GM19035 (cell line): ENCODE measurements at regions not wholly inside any gene's neighbourhood (a gene's known extent, or its start where the extent isn't known, plus 50 kb on each side); places are given as distances from the start of the nearest gene placed in this dataset.

Experiments
- ATAC-seq: cut with Tn5 transposase; IDR thresholded peaks from one replicate; pipeline ENCODE4 v1.9.1; 2021; ENCODE audit not compliant: unreplicated experiment

- no peak for ATAC-seq
Measured at GRCh38 chr21:18191139-18191538, 53.5 kb upstream of the CHODL start.

GRCh38 chr21:18178509-18178908 is 66.1 kb upstream of the CHODL start:
- no peak for ATAC-seq

GRCh38 chr21:18174370-18174769 is 70.3 kb upstream of the CHODL start:
- ATAC-seq = no peak

- no peak for ATAC-seq
Measured at GRCh38 chr21:18170829-18171228, 73.8 kb upstream of the CHODL start.

GRCh38 chr21:18170221-18170620 is 74.4 kb upstream of the CHODL start:
- ATAC-seq = no peak

- ATAC-seq = no peak
Measured at GRCh38 chr21:18168108-18168507, 76.5 kb upstream of the CHODL start.

- ATAC-seq = no peak
Measured at GRCh38 chr21:18164933-18165332, 79.7 kb upstream of the CHODL start.

GRCh38 chr21:18164483-18164882 is 80.2 kb upstream of the CHODL start:
- no peak for ATAC-seq

GRCh38 chr21:18163956-18164355 is 80.7 kb upstream of the CHODL start:
- no peak for ATAC-seq

- no peak for ATAC-seq
Measured at GRCh38 chr21:18161841-18162240, 82.8 kb upstream of the CHODL start.

GRCh38 chr21:18157406-18157805 is 87.2 kb upstream of the CHODL start:
- no peak for ATAC-seq

GRCh38 chr21:18155508-18156193 is 89.0 kb upstream of the CHODL start:
- ATAC-seq = peak; percentile 55

GRCh38 chr21:18153063-18153462 is 91.6 kb upstream of the CHODL start:
- ATAC-seq = no peak

- no peak for ATAC-seq
Measured at GRCh38 chr21:18152371-18152770, 92.3 kb upstream of the CHODL start.

- no peak for ATAC-seq
Measured at GRCh38 chr21:18151046-18151445, 93.6 kb upstream of the CHODL start.

- ATAC-seq = no peak
Measured at GRCh38 chr21:18148401-18148800, 96.2 kb upstream of the CHODL start.

- ATAC-seq = no peak
Measured at GRCh38 chr21:18147678-18148077, 97.0 kb upstream of the CHODL start.

GRCh38 chr21:18146820-18147219 is 97.8 kb upstream of the CHODL start:
- no peak for ATAC-seq

GRCh38 chr21:18144339-18144738 is 100.3 kb upstream of the CHODL start:
- ATAC-seq = no peak

GRCh38 chr21:18142655-18143054 is 102.0 kb upstream of the CHODL start:
- no peak for ATAC-seq

- ATAC-seq = no peak
Measured at GRCh38 chr21:18138507-18138906, 106.1 kb upstream of the CHODL start.

- ATAC-seq = no peak
Measured at GRCh38 chr21:18129526-18129925, 115.1 kb upstream of the CHODL start.

- ATAC-seq = no peak
Measured at GRCh38 chr21:18118566-18118965, 126.1 kb upstream of the CHODL start.
